GM18511 (cell line): ENCODE measurements at regions not wholly inside any gene's neighbourhood (a gene's known extent, or its start where the extent isn't known, plus 50 kb on each side); places are given as distances from the start of the nearest gene placed in this dataset.
"Not testable (repeated sequence)": the region's sequence is repeated elsewhere in the genome, so short reads cannot be mapped to it uniquely, and the experiment has no call there.

Experiments used
- ATAC-seq: cut with Tn5 transposase; IDR thresholded peaks from one replicate; pipeline ENCODE4 v1.9.1; 2021; ENCODE audit warnings: mild to moderate bottlenecking, moderate library complexity; ENCODE audit not compliant: unreplicated experiment

GRCh38 chr11:86749821-86750401, 50.4 kb upstream of the PRSS23 start:
- no peak for ATAC-seq

GRCh38 chr11:86749376-86749775, 51.0 kb upstream of the PRSS23 start:
- no peak for ATAC-seq

- no peak for ATAC-seq
Observed at GRCh38 chr11:86748296-86748695, 52.0 kb upstream of the PRSS23 start.

GRCh38 chr11:86747801-86748200, 52.5 kb upstream of the PRSS23 start:
- no peak for ATAC-seq

- no peak for ATAC-seq
Observed at GRCh38 chr11:86746514-86746913, 53.8 kb upstream of the PRSS23 start.

- no peak for ATAC-seq
Observed at GRCh38 chr11:86745571-86745970, 54.8 kb upstream of the PRSS23 start.

- peak; percentile 71 for ATAC-seq
Observed at GRCh38 chr11:86743223-86744118, 56.9 kb upstream of the PRSS23 start.

GRCh38 chr11:86741839-86742805, 58.2 kb upstream of the PRSS23 start:
- ATAC-seq = no peak

- no peak for ATAC-seq
Observed at GRCh38 chr11:86741484-86741835, 58.9 kb upstream of the PRSS23 start.

- no peak for ATAC-seq
Observed at GRCh38 chr11:86740628-86741483, 59.5 kb upstream of the PRSS23 start.

- no peak for ATAC-seq
Observed at GRCh38 chr11:86738568-86738967, 61.8 kb upstream of the PRSS23 start.

GRCh38 chr11:86737737-86738136, 62.6 kb upstream of the PRSS23 start:
- no peak for ATAC-seq

- ATAC-seq = no peak
Observed at GRCh38 chr11:86737230-86737629, 63.1 kb upstream of the PRSS23 start.

- ATAC-seq = no peak
Observed at GRCh38 chr11:86736291-86737143, 63.8 kb upstream of the PRSS23 start.

- ATAC-seq = no peak
Observed at GRCh38 chr11:86735451-86736290, 63.3 kb upstream of the ME3 start.

GRCh38 chr11:86732739-86733138, 60.3 kb upstream of the ME3 start:
- ATAC-seq = not testable (repeated sequence)

GRCh38 chr11:86732286-86732685, 59.9 kb upstream of the ME3 start:
- ATAC-seq = not testable (repeated sequence)

GRCh38 chr11:86729576-86729975, 57.2 kb upstream of the ME3 start:
- not testable (repeated sequence) for ATAC-seq

- ATAC-seq = no peak
Observed at GRCh38 chr11:86728562-86728961, 56.1 kb upstream of the ME3 start.
